Natural killer cell (primary cell): ENCODE measurements at regions not wholly inside any gene's neighbourhood (a gene's known extent, or its start where the extent isn't known, plus 50 kb on each side); places are given as distances from the start of the nearest gene placed in this dataset.

Source experiments
- ATAC-seq, 3 donors: fragments of 150-1000 bp in 2 of 3; fragments of 200-7000 bp in 1 of 3; cut with Tn5 transposase; 1 replicate in 1 of 3; 2 replicates in 2 of 3; pipeline ENCODE4 v1.10.0; 2021; ENCODE audit warnings: mild to moderate bottlenecking in 2 of 3, moderate library complexity in 2 of 3
- DNase-seq, 2 donors: peaks; one replicate each; pipeline versions ENCODE4 v3.0.0 to v3.0.0-alpha.2; 2013 to 2021; ENCODE audit warnings: mixed read lengths in 1 of 2
- H3K27ac ChIP-seq: one replicate; pipeline ENCODE4 v1.5.1; 2013; ENCODE audit warnings: mild to moderate bottlenecking, low read length
- H3K27me3 ChIP-seq: one replicate; pipeline ENCODE4 v1.6.1; 2013; ENCODE audit warnings: low read length; ENCODE audit not compliant: control insufficient read depth, insufficient read depth
- H3K36me3 ChIP-seq: one replicate; pipeline ENCODE4 v1.6.1; 2013; ENCODE audit warnings: low read length; ENCODE audit not compliant: control insufficient read depth, insufficient read depth
- H3K4me1 ChIP-seq: one replicate; pipeline ENCODE4 v1.6.1; 2013; ENCODE audit warnings: low read length; ENCODE audit not compliant: control insufficient read depth, insufficient read depth
- H3K4me3 ChIP-seq: one replicate; pipeline ENCODE4 v1.5.1; 2013; ENCODE audit warnings: low read length
- H3K9me3 ChIP-seq: one replicate; pipeline ENCODE4 v1.6.1; 2013; ENCODE audit warnings: low read length; ENCODE audit not compliant: control insufficient read depth, insufficient read depth
- H3K27ac Mint-ChIP-seq, 2 donors: one replicate each; pipeline ENCODE4 v1.8.0; 2022; ENCODE audit warnings: mild to moderate bottlenecking in 2 of 2, mixed read lengths in 2 of 2, moderate library complexity in 1 of 2
- H3K27me3 Mint-ChIP-seq, 2 donors: one replicate each; pipeline ENCODE4 v1.8.0; 2022; ENCODE audit warnings: low read depth in 2 of 2, mixed read lengths in 2 of 2
- H3K36me3 Mint-ChIP-seq: one replicate; pipeline ENCODE4 v1.8.0; 2022; ENCODE audit warnings: mixed read lengths
- H3K4me1 Mint-ChIP-seq, 2 donors: one replicate each; pipeline ENCODE4 v1.8.0; 2022; ENCODE audit warnings: mixed read lengths in 2 of 2
- H3K4me3 Mint-ChIP-seq: one replicate; pipeline ENCODE4 v1.8.0; 2022; ENCODE audit warnings: mild to moderate bottlenecking, moderate library complexity, mixed read lengths
- H3K9me3 Mint-ChIP-seq, 2 donors: one replicate each; pipeline ENCODE4 v1.8.0; 2022; ENCODE audit warnings: mixed read lengths in 2 of 2
- WGBS: methylation state at CpG from one replicate; pipeline ENCODE4 v1.1.7; 2013; ENCODE audit warnings: missing lambda C conversion rate; ENCODE audit not compliant: insufficient coverage; 5-methylcytosine and 5-hydroxymethylcytosine counted together
- intact Hi-C: fragments of 100-400 bp; cut with micrococcal nuclease; formaldehyde crosslinking; loops from one replicate; pipeline ENCODE4 v1.14.2; 2022
- TF ChIP-seq, protein P1 (sequence below): fragments of 200-600 bp; IDR thresholded peaks from one replicate; pipeline ENCODE4 v1.8.0; 2022; ENCODE audit warnings: antibody characterized with exemption

GRCh38 chr3:14254812-14255702 lies 76.4 kb downstream of the LSM3 start:
- intact Hi-C loops, result no loop called here
- no peak for ATAC-seq
- H3K27me3 Mint-ChIP-seq, result peaks cover 0 to 5% of the 10 kb centered on the region in 2 donors

DNA sequence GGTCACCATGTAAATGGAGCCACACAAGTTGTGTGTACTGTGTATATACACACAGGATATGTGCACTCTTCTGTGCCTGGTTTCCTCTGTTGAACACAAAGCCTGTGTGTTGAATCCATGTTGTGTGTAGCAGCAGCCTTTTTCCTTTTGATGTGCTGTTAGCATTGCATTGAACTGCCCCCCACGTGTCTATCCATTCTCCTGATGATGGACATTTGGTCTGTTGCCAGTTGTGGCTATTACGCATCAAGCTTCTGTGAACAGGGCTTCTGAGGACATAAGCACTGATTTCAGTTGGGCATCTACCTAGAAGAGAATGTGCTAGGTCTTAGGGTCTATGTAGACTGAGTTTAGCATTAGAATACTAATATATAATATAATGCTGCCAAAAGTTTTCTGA lies 77.4 kb downstream of the LSM3 start:
- Histone ChIP-seq H3K36me3 (no peaks in the 10 kb centered on the region), H3K4me3 (no peak overlapping the region), H3K27ac (no peak overlapping the region), H3K4me1 (no peaks in the 10 kb centered on the region), H3K9me3 (no peaks in the 10 kb centered on the region), H3K27me3 (no peaks in the 10 kb centered on the region)
- DNase-seq, result no peak
- WGBS, result 83% methylated on average over 2 of the region's 2 CpGs
- Mint-ChIP-seq H3K4me1 (no peaks in the 10 kb centered on the region), H3K9me3 (no peaks in the 10 kb centered on the region), H3K27me3 (peaks cover 0 to 10% of the 10 kb centered on the region in 2 donors), H3K4me3 (no peak overlapping the region), H3K27ac (no peak overlapping the region), H3K36me3 (no peaks in the 10 kb centered on the region)
- no peak for ATAC-seq
- intact Hi-C loops, result no loop called here
- TF ChIP-seq, protein P1, sequence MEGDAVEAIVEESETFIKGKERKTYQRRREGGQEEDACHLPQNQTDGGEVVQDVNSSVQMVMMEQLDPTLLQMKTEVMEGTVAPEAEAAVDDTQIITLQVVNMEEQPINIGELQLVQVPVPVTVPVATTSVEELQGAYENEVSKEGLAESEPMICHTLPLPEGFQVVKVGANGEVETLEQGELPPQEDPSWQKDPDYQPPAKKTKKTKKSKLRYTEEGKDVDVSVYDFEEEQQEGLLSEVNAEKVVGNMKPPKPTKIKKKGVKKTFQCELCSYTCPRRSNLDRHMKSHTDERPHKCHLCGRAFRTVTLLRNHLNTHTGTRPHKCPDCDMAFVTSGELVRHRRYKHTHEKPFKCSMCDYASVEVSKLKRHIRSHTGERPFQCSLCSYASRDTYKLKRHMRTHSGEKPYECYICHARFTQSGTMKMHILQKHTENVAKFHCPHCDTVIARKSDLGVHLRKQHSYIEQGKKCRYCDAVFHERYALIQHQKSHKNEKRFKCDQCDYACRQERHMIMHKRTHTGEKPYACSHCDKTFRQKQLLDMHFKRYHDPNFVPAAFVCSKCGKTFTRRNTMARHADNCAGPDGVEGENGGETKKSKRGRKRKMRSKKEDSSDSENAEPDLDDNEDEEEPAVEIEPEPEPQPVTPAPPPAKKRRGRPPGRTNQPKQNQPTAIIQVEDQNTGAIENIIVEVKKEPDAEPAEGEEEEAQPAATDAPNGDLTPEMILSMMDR, result no peak

More at GRCh38 chr3:14254812-14255702, 76.4 kb downstream of the LSM3 start:
- Histone ChIP-seq H3K4me1 (no peaks in the 10 kb centered on the region), H3K36me3 (no peaks in the 10 kb centered on the region), H3K27ac (no peak overlapping the region), H3K4me3 (no peak overlapping the region), H3K9me3 (no peaks in the 10 kb centered on the region), H3K27me3 (no peaks in the 10 kb centered on the region)
- Mint-ChIP-seq H3K4me3 (no peak overlapping the region), H3K27ac (no peak overlapping the region), H3K4me1 (no peaks in the 10 kb centered on the region), H3K36me3 (no peaks in the 10 kb centered on the region), H3K9me3 (no peaks in the 10 kb centered on the region)
- no peak for DNase-seq
- WGBS, result 84% methylated on average over 9 of the region's 9 CpGs
- TF ChIP-seq, protein P1, result no peak

DNA sequence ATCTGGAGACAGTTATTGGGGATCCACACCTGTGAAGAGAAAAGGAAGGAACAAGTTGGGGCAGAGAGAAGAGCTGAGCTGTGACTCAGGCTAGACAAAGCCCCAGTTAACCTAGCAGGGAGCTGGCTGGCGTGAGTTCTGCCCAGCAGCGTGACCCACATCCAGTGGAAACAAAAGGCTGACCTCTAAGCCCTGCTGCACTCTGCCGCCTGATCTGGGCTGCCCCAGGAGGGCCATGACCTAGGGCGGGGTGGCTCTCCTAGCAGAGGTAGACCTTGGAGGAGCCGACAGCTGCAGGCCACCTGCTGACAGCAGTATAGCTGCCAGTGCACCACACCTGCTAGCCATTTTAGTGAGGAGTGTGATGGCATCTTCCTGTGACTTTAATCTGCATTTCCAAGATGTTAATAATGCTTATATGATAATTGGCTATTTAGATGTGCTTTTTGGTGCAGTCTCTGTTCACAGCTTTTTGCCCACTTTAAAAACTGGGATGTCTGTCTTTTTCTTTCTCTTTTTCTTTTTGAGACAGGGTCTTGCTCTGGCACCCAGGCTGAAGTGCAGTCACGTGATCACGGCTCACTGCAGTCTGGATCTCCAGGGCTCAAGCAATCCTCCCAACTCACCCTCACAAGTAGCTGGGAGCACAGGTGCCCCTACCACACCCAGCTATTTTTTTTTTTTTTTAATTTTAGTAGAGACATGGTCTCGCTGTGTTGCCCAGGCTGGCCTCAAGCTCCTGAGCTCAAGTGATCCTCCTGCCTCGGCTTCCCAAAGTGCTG lies 78.1 kb downstream of the LSM3 start:
- Mint-ChIP-seq H3K36me3 (no peaks in the 10 kb centered on the region), H3K9me3 (no peaks in the 10 kb centered on the region), H3K4me1 (no peaks in the 10 kb centered on the region), H3K27ac (no peak overlapping the region), H3K27me3 (peaks cover 0 to 12% of the 10 kb centered on the region in 2 donors), H3K4me3 (no peak overlapping the region)
- ATAC-seq (no peak), DNase-seq (peak in 1 of 2 donors; percentile 12)
- intact Hi-C loops, result no loop called here
- TF ChIP-seq, protein P1, result no peak
- Histone ChIP-seq H3K9me3 (no peaks in the 10 kb centered on the region), H3K27me3 (no peaks in the 10 kb centered on the region), H3K4me3 (no peak overlapping the region), H3K36me3 (no peaks in the 10 kb centered on the region), H3K27ac (no peak overlapping the region), H3K4me1 (no peaks in the 10 kb centered on the region)
- WGBS, result 66% methylated on average over 9 of the region's 9 CpGs
